GM12878 (cell line): ENCODE measurements at regions not wholly inside any gene's neighbourhood (a gene's known extent, or its start where the extent isn't known, plus 50 kb on each side); places are given as distances from the start of the nearest gene placed in this dataset.

Experiments used
- ATAC-seq: fragments of 200-7000 bp; cut with Tn5 transposase; 3 replicates; pipeline ENCODE4 v1.9.1; 2020; ENCODE audit warnings: mild to moderate bottlenecking, moderate library complexity
- BruUV-seq: library from RNA; stranded (reverse); fragments of 400-500 nt; replicated peaks from 2 replicates; lab custom pipeline; 2021; lab: Mats Ljungman, UMichigan
- CTCF ChIA-PET: fragments of 300-600 bp; sonication (Branson Sonifier 250); formaldehyde crosslinking; extraction: SDS; loops from one replicate; lab custom pipeline; 2021; ENCODE audit warnings: inconsistent platforms; lab: Yijun Ruan, JAX
- POLR2A ChIA-PET: fragments of 350-600 bp; formaldehyde crosslinking; extraction: SDS; loops from one replicate; lab custom pipeline; 2021; ENCODE audit warnings: inconsistent platforms; lab: Charles Lee
- RAD21 ChIA-PET: fragments of 300-600 bp; sonication (Branson Sonifier 250); formaldehyde crosslinking; loops from one replicate; lab custom pipeline; 2023; ENCODE audit warnings: antibody characterized with exemption; ENCODE audit not compliant: unreplicated experiment; lab: Charles Lee
- SMC1A ChIA-PET: fragments of 300-600 bp; sonication (Branson Sonifier 250); formaldehyde crosslinking; loops from one replicate; lab custom pipeline; 2023; ENCODE audit not compliant: unreplicated experiment, uncharacterized antibody; lab: Charles Lee
- DNase-seq: peaks from one replicate; pipeline ENCODE4 v3.0.0-alpha.2; 2011; ENCODE audit warnings: low read depth, low spot score
- FAIRE-seq: peaks from 3 replicates; lab custom pipeline; 2011; peaks lifted over from hg19 to GRCh38; lab: Jason Lieb, UNC
- H2AFZ ChIP-seq: 2 replicates; pipeline ENCODE4 v1.6.0; 2011; ENCODE audit warnings: low read depth, low read length, control low read depth; ENCODE audit not compliant: control insufficient read depth
- H3K27ac ChIP-seq: 2 replicates; pipeline ENCODE4 v1.5.1; 2011; ENCODE audit warnings: control low read depth; ENCODE audit not compliant: control insufficient read depth, insufficient read depth
- H3K27me3 ChIP-seq, 2 experiments: replicated peaks in 1 of 2; 2 replicates each; pipeline versions ENCODE4 v1.6.0 to v1.6.1; 2011; ENCODE audit warnings: low read length in 1 of 2; ENCODE audit not compliant: control insufficient read depth in 2 of 2, insufficient read depth in 2 of 2
- H3K36me3 ChIP-seq, 2 experiments: 2 replicates each; pipeline ENCODE4 v1.5.1; 2011; ENCODE audit warnings: low read length in 1 of 2; ENCODE audit not compliant: control insufficient read depth in 2 of 2, insufficient read depth in 2 of 2
- H3K4me1 ChIP-seq: 2 replicates; pipeline ENCODE4 v1.6.1; 2011; ENCODE audit warnings: mild to moderate bottlenecking, low read length, moderate library complexity, mixed read lengths; ENCODE audit not compliant: control insufficient read depth, insufficient read depth
- H3K4me2 ChIP-seq: 2 replicates; pipeline ENCODE4 v1.6.0; 2011; ENCODE audit warnings: control low read depth; ENCODE audit not compliant: control insufficient read depth, insufficient read depth
- H3K4me3 ChIP-seq: fragments of 200-600 bp; sonication (generic); 2 replicates; pipeline ENCODE4 v1.5.1; 2016
- H3K79me2 ChIP-seq: 2 replicates; pipeline ENCODE4 v1.6.0; 2011; ENCODE audit warnings: low read length; ENCODE audit not compliant: control insufficient read depth, insufficient read depth
- H3K9ac ChIP-seq: 2 replicates; pipeline ENCODE4 v1.8.0; 2011; ENCODE audit warnings: low read length, control low read depth, mixed read lengths; ENCODE audit not compliant: control insufficient read depth, insufficient read depth
- H3K9me3 ChIP-seq: replicated peaks from 3 replicates; pipeline ENCODE4 v1.5.1; 2011; ENCODE audit warnings: mild to moderate bottlenecking, low read length; ENCODE audit not compliant: control insufficient read depth, insufficient read depth
- H4K20me1 ChIP-seq: 2 replicates; pipeline ENCODE4 v1.6.0; 2011; ENCODE audit not compliant: control insufficient read depth, insufficient read depth
- CREM ChIP-seq: IDR thresholded peaks from 2 replicates; pipeline ENCODE4 v1.6.1; 2014; ENCODE audit warnings: antibody characterized with exemption, low read depth
- CTCF ChIP-seq, 3 experiments: IDR thresholded peaks in 2 of 3; conservative IDR thresholded peaks in 1 of 3; 2 replicates each; pipeline ENCODE4 v1.5.1; 2011; ENCODE audit warnings: low read depth in 3 of 3, low read length in 3 of 3, mild to moderate bottlenecking in 3 of 3, control low read depth in 2 of 3, moderate library complexity in 2 of 3, inconsistent platforms in 1 of 3, mixed read lengths in 1 of 3; ENCODE audit not compliant: control insufficient read depth in 2 of 3, insufficient read depth in 1 of 3; ENCODE audit errors: extremely low read depth in 1 of 3
- ESRRA ChIP-seq: IDR thresholded peaks from 2 replicates; pipeline ENCODE4 v1.6.1; 2012; ENCODE audit warnings: mild to moderate bottlenecking, low read length, improper control_type of control experiment
- MYC ChIP-seq: IDR thresholded peaks from 2 replicates; pipeline ENCODE4 v1.6.1; 2011; ENCODE audit warnings: mild to moderate bottlenecking, low read length, moderate library complexity, inconsistent platforms; ENCODE audit not compliant: insufficient read depth, insufficient replicate concordance, insufficient read length, severe bottlenecking
- PBX3 ChIP-seq: IDR thresholded peaks from 2 replicates; pipeline ENCODE4 v1.6.1; 2011; ENCODE audit warnings: mild to moderate bottlenecking, low read depth, low read length, moderate library complexity; ENCODE audit not compliant: insufficient replicate concordance
- RAD21 ChIP-seq: IDR thresholded peaks from 2 replicates; pipeline ENCODE4 v1.6.1; 2011; ENCODE audit warnings: mild to moderate bottlenecking, low read depth, low read length, moderate library complexity; ENCODE audit not compliant: insufficient read depth
- SMC3 ChIP-seq: IDR thresholded peaks from 2 replicates; pipeline ENCODE4 v1.6.1; 2011; ENCODE audit warnings: low read length, improper control_type of control experiment, borderline replicate concordance
- SUPT20H ChIP-seq: IDR thresholded peaks from 2 replicates; pipeline ENCODE4 v1.6.1; 2011; ENCODE audit warnings: low read depth, mild to moderate bottlenecking, low read length, moderate library complexity, borderline replicate concordance; ENCODE audit not compliant: control insufficient read depth
- ZNF384 ChIP-seq: IDR thresholded peaks from 2 replicates; pipeline ENCODE4 v1.6.1; 2012; ENCODE audit warnings: low read depth, mild to moderate bottlenecking, low read length, improper control_type of control experiment, borderline replicate concordance
- WGBS: methylation state at CpG from one replicate; pipeline ENCODE4 v1.1.6; 2016; ENCODE audit warnings: low lambda C conversion rate; ENCODE audit not compliant: insufficient replicate concordance, insufficient coverage; ENCODE audit errors: missing lambda C conversion rate; 5-methylcytosine and 5-hydroxymethylcytosine counted together
- in situ Hi-C: fragments of 300-500 bp; cut with MboI; formaldehyde crosslinking; loops from 9 replicates; pipeline ENCODE4 v1.14.3; 2018; ENCODE audit warnings: mixed read lengths
- intact Hi-C: fragments of 100-400 bp; cut with micrococcal nuclease; formaldehyde crosslinking; loops from one replicate; pipeline ENCODE4 v1.14.2; 2022; ENCODE audit not compliant: unreplicated experiment

GRCh38 chr18:70450426-70451253 is 161.8 kb downstream of the SOCS6 start:
- ChIA-PET CTCF (interaction anchor here (0.7 to 7.5 kb wide), 6 partner anchors 10 to 1807 kb away, joined by 3 to 60 read pairs (median 6); no protein-coding TSS in a partner anchor), SMC1A (interaction anchor here (0.7 to 3.1 kb wide), 4 partner anchors 17 to 279 kb away, joined by 3 to 11 read pairs (median 4); no protein-coding TSS in a partner anchor), RAD21 (interaction anchor here (0.7 kb wide), 1 partner anchor 255 kb away, joined by 4 read pairs; no protein-coding TSS in a partner anchor), POLR2A (interaction anchor here (0.7 kb wide), 1 partner anchor 78 kb away, joined by 5 read pairs; no protein-coding TSS in a partner anchor)
- WGBS, result 0% methylated on average over 2 of the region's 2 CpGs
- Histone ChIP-seq H3K4me3 (no peak overlapping the region), H3K27me3 (no peaks in the 10 kb centered on the region; a peak in 2 of 4 replicates), H3K36me3 (no peaks in the 10 kb centered on the region), H3K79me2 (no peaks in the 10 kb centered on the region), H3K27ac (no peak overlapping the region), H3K9ac (no peak overlapping the region), H3K9me3 (no peaks in the 10 kb centered on the region), H2AFZ (no peak overlapping the region), H3K4me2 (no peak overlapping the region), H4K20me1 (no peaks in the 10 kb centered on the region), H3K4me1 (no peaks in the 10 kb centered on the region)
- DNase-seq (no peak), FAIRE-seq (no peak), ATAC-seq (no peak)
- peak; percentile 93 for TF ChIP-seq ZNF384
- no peak for TF ChIP-seq ESRRA
- TF ChIP-seq MYC, result no peak
- TF ChIP-seq CREM, result no peak
- TF ChIP-seq SMC3, result 0 out of 2 replicates have a peak, but pooled peaks have one; percentile 32
- peak; percentile 21 to 29 (median 23); a peak in 3 of 6 replicates for TF ChIP-seq CTCF (IDR thresholded peaks at IDR 0.05 in 2 of 3, conservative IDR thresholded peaks at IDR 0.05 in 1 of 3; ENCODE audit: control insufficient read depth in 2 of 3, extremely low read depth in 1 of 3, insufficient read depth in 1 of 3, low read depth in 3 of 3, low read length in 3 of 3)
- peak; percentile 57 for TF ChIP-seq RAD21
- TF ChIP-seq PBX3, result no peak
- TF ChIP-seq SUPT20H, result no peak
- BruUV-seq, result no TSS peak
- intact Hi-C loops (loop anchor here (5.0 to 10.0 kb wide), 3 partner anchors 253 to 816 kb away; no protein-coding TSS in a partner anchor), in situ Hi-C loops (no loop called here)
